Aorta (tissue), 5 donors: ENCODE measurements at regions not wholly inside any gene's neighbourhood (a gene's known extent, or its start where the extent isn't known, plus 50 kb on each side); places are given as distances from the start of the nearest gene placed in this dataset.

Experiments
- ATAC-seq: fragments of 200-7000 bp; cut with Tn5 transposase; one replicate; pipeline ENCODE4 v1.9.1; 2022; ENCODE audit warnings: moderate library complexity; ENCODE audit not compliant: low FRiP score
- DNase-seq, 2 donors: peaks; one replicate each; pipeline ENCODE4 v3.0.0-alpha.2; 2020
- H3K27ac ChIP-seq, 2 donors: one replicate each; pipeline ENCODE4 v1.5.1; 2013; ENCODE audit warnings: low read length in 2 of 2, mild to moderate bottlenecking in 2 of 2, moderate library complexity in 2 of 2, control low read depth in 1 of 2, inconsistent platforms in 1 of 2, low read depth in 1 of 2
- H3K27me3 ChIP-seq, 2 donors: one replicate each; pipeline ENCODE4 v1.6.1; 2013; ENCODE audit warnings: control low read depth in 1 of 2, low read length in 1 of 2, mild to moderate bottlenecking in 1 of 2, moderate library complexity in 1 of 2; ENCODE audit not compliant: insufficient read depth in 2 of 2, control insufficient read depth in 1 of 2
- H3K36me3 ChIP-seq, 2 donors: one replicate each; pipeline ENCODE4 v1.6.1; 2013; ENCODE audit warnings: control low read depth in 1 of 2, low read length in 1 of 2, mild to moderate bottlenecking in 1 of 2; ENCODE audit not compliant: insufficient read depth in 2 of 2, control insufficient read depth in 1 of 2
- H3K4me1 ChIP-seq, 2 donors: one replicate each; pipeline ENCODE4 v1.6.1; 2013; ENCODE audit warnings: low read length in 2 of 2, control low read depth in 1 of 2, mild to moderate bottlenecking in 1 of 2, moderate library complexity in 1 of 2; ENCODE audit not compliant: insufficient read depth in 2 of 2, control insufficient read depth in 1 of 2
- H3K4me3 ChIP-seq, 2 donors: one replicate each; pipeline ENCODE4 v1.5.1; 2013; ENCODE audit warnings: low read length in 2 of 2, control low read depth in 1 of 2, mild to moderate bottlenecking in 1 of 2
- H3K9me3 ChIP-seq: one replicate; pipeline ENCODE4 v1.6.1; 2013; ENCODE audit warnings: mild to moderate bottlenecking, low read length; ENCODE audit not compliant: control insufficient read depth
- WGBS, 2 donors: extraction: QIAGEN DNeasy Blood & Tissue Kit; methylation state at CpG; one replicate each; pipeline ENCODE4 v1.1.7; 2013; 5-methylcytosine and 5-hydroxymethylcytosine counted together
- intact Hi-C, 2 donors: fragments of 100-400 bp; cut with DNase I; formaldehyde crosslinking; loops; one replicate each; pipeline versions ENCODE4 v1.14.2 to v1.15.0; 2022
- donor health status: healthy with polysubstance abuse.
- donor health status: Bipolar disorder and iron deficiency.
- donor health status: DM: no; HTN: no; CAD: no.
- donor health status: DM: no; HTN: no; CAD: no.
- donor health status: DM: yes; HTN: yes; CAD: no.

GRCh38 chr18:8970843-8971242, 131.7 kb upstream of the NDUFV2 start:
- Histone ChIP-seq H3K27ac (no peak overlapping the region), H3K9me3 (peaks cover 7% of the 10 kb centered on the region), H3K4me3 (no peak overlapping the region), H3K36me3 (no peaks in the 10 kb centered on the region), H3K4me1 (no peaks in the 10 kb centered on the region), H3K27me3 (peaks cover 0 to 1% of the 10 kb centered on the region in 2 donors)
- intact Hi-C loops: no loop called here
- DNase-seq (no peak), ATAC-seq (no peak)
- 86 to 92% methylated on average over 6 of the region's 6 CpGs for WGBS, 2 donors

GRCh38 chr18:8972116-8972515, 130.4 kb upstream of the NDUFV2 start:
- Histone ChIP-seq H3K27ac (no peak overlapping the region), H3K4me3 (no peak overlapping the region), H3K9me3 (peaks cover 7% of the 10 kb centered on the region), H3K27me3 (no peaks in the 10 kb centered on the region), H3K4me1 (peaks cover 0 to 3% of the 10 kb centered on the region in 2 donors), H3K36me3 (no peaks in the 10 kb centered on the region)
- no peak for ATAC-seq
- intact Hi-C loops: no loop called here
- DNase-seq: no peak
- 72 to 73% methylated on average over 7 of the region's 7 CpGs for WGBS, 2 donors

GRCh38 chr18:8974279-8974678, 128.2 kb upstream of the NDUFV2 start:
- DNase-seq (no peak), ATAC-seq (no peak)
- H3K36me3 ChIP-seq: no peaks in the 10 kb centered on the region
- H3K4me3 ChIP-seq: no peak overlapping the region
- intact Hi-C loops: no loop called here
- no peaks in the 10 kb centered on the region for H3K27me3 ChIP-seq
- peaks cover 0 to 3% of the 10 kb centered on the region in 2 donors for H3K4me1 ChIP-seq
- H3K27ac ChIP-seq: no peak overlapping the region
- peaks cover 7% of the 10 kb centered on the region for H3K9me3 ChIP-seq
- WGBS, 2 donors: 89 to 90% methylated on average over 4 of the region's 4 CpGs

GRCh38 chr18:8974696-8975095, 127.8 kb upstream of the NDUFV2 start:
- H3K36me3 ChIP-seq: no peaks in the 10 kb centered on the region
- intact Hi-C loops: no loop called here
- H3K27ac ChIP-seq: no peak overlapping the region
- DNase-seq: no peak
- H3K4me3 ChIP-seq: no peak overlapping the region
- WGBS, 2 donors: 64 to 65% methylated on average over 2 of the region's 2 CpGs
- H3K4me1 ChIP-seq: peaks cover 0 to 3% of the 10 kb centered on the region in 2 donors
- H3K9me3 ChIP-seq: peaks cover 7% of the 10 kb centered on the region
- H3K27me3 ChIP-seq: no peaks in the 10 kb centered on the region
- no peak for ATAC-seq

GRCh38 chr18:8975624-8976023, 126.9 kb upstream of the NDUFV2 start:
- Histone ChIP-seq H3K9me3 (peaks cover 7% of the 10 kb centered on the region), H3K36me3 (no peaks in the 10 kb centered on the region), H3K4me1 (peaks cover 0 to 3% of the 10 kb centered on the region in 2 donors), H3K27me3 (no peaks in the 10 kb centered on the region), H3K27ac (no peak overlapping the region), H3K4me3 (no peak overlapping the region)
- ATAC-seq: no peak
- 70 to 79% methylated on average over 7 of the region's 7 CpGs for WGBS, 2 donors
- no peak for DNase-seq
- intact Hi-C loops: no loop called here

- no peak for ATAC-seq
- DNase-seq: no peak
- intact Hi-C loops: no loop called here
- no peaks in the 10 kb centered on the region for H3K36me3 ChIP-seq
- H3K9me3 ChIP-seq: peaks cover 5% of the 10 kb centered on the region
- WGBS, 2 donors: 96 to 97% methylated on average over 3 of the region's 3 CpGs
- H3K27ac ChIP-seq: no peak overlapping the region
- H3K27me3 ChIP-seq: no peaks in the 10 kb centered on the region
- H3K4me3 ChIP-seq: no peak overlapping the region
- peaks cover 0 to 3% of the 10 kb centered on the region in 2 donors for H3K4me1 ChIP-seq
Measured at GRCh38 chr18:8976606-8977005, 125.9 kb upstream of the NDUFV2 start.

GRCh38 chr18:8977166-8977565, 125.3 kb upstream of the NDUFV2 start:
- intact Hi-C loops: no loop called here
- no peak for ATAC-seq
- no peak overlapping the region for H3K27ac ChIP-seq

GRCh38 chr18:8977701-8978100, 124.8 kb upstream of the NDUFV2 start:
- 92 to 96% methylated on average over 1 of the region's 1 CpG for WGBS, 2 donors

More at GRCh38 chr18:8977166-8977565, 125.3 kb upstream of the NDUFV2 start:
- H3K36me3 ChIP-seq: no peaks in the 10 kb centered on the region
- peaks cover 4% of the 10 kb centered on the region for H3K9me3 ChIP-seq
- no peak for DNase-seq
- peaks cover 0 to 3% of the 10 kb centered on the region in 2 donors for H3K4me1 ChIP-seq
- no peak overlapping the region for H3K4me3 ChIP-seq
- H3K27me3 ChIP-seq: no peaks in the 10 kb centered on the region

GRCh38 chr18:8978394-8978793, 124.1 kb upstream of the NDUFV2 start:
- Histone ChIP-seq H3K9me3 (peaks cover 3% of the 10 kb centered on the region), H3K36me3 (no peaks in the 10 kb centered on the region), H3K4me3 (no peak overlapping the region), H3K27me3 (no peaks in the 10 kb centered on the region), H3K27ac (no peak overlapping the region), H3K4me1 (peaks cover 0 to 3% of the 10 kb centered on the region in 2 donors)
- 85 to 89% methylated on average over 6 of the region's 6 CpGs for WGBS, 2 donors
- no peak for DNase-seq
- no peak for ATAC-seq
- intact Hi-C loops: no loop called here

More at GRCh38 chr18:8977701-8978100, 124.8 kb upstream of the NDUFV2 start:
- ATAC-seq: no peak
- Histone ChIP-seq H3K27ac (no peak overlapping the region), H3K36me3 (no peaks in the 10 kb centered on the region), H3K4me3 (no peak overlapping the region), H3K4me1 (peaks cover 0 to 3% of the 10 kb centered on the region in 2 donors), H3K9me3 (peaks cover 3% of the 10 kb centered on the region), H3K27me3 (no peaks in the 10 kb centered on the region)
- DNase-seq: no peak
- intact Hi-C loops: no loop called here
